GM21526 (cell line): ENCODE measurements at regions not wholly inside any gene's neighbourhood (a gene's known extent, or its start where the extent isn't known, plus 50 kb on each side); places are given as distances from the start of the nearest gene placed in this dataset.

Experiments used
- ATAC-seq: cut with Tn5 transposase; IDR thresholded peaks from one replicate; pipeline ENCODE4 v1.9.1; 2021; ENCODE audit warnings: moderate library complexity; ENCODE audit not compliant: unreplicated experiment, low FRiP score

DNA sequence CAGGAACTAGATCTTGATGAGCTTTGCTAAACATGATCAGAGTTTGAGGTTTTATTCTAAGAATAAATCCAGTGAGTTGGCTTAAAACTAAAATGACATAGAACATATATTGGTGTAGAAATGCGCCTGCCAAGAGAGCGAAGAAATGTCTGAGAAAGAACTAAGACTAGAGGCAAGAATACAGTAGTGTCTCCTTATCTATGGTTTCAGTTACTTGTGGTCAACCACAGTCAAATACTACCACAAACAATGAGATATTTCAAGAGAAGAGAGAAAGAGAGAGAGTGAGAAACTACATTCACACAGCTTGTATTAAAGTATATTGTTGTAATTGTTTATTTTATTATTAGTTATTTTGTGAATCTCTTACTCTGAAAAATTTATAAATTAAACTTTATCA is 254.4 kb upstream of the CDH10 start:
- no peak for ATAC-seq

DNA sequence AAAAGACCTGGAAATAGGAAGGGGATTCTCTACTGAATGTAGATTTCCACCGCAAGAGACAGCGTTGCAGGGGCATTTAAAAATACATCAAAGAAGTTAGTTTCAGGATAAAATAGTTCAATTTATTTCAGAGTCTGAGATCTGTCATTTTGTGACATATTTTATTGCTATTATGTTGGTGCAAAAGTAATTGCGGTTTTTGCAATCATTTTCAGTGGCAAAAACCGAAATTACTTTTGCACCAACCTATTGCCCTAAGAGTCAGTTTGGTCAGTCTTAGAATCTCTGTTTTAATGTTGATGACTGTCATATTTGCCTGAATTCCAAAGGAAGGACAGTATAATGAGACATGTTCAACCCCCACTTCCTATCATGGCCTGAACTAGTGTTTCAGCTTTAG is 219.5 kb upstream of the CDH10 start:
- ATAC-seq, result no peak

DNA sequence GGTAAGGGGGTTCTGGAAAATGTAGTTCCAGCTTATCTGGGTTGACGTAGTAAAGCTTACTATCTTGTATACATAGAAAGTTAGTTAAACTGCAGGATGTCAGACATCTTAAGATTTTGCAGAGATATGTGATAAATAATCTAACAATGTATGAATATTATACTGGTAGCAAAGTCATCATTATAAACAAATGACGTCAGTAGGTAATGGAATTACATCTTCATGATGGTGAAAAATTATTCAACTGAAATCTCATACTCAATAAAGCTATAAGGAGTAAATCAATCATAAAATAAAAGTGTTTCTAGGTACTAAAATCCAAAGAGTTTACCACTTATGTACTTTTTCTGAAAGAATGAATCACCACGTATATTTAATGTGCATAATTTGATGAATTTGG is 217.3 kb upstream of the CDH10 start:
- ATAC-seq, result no peak

DNA sequence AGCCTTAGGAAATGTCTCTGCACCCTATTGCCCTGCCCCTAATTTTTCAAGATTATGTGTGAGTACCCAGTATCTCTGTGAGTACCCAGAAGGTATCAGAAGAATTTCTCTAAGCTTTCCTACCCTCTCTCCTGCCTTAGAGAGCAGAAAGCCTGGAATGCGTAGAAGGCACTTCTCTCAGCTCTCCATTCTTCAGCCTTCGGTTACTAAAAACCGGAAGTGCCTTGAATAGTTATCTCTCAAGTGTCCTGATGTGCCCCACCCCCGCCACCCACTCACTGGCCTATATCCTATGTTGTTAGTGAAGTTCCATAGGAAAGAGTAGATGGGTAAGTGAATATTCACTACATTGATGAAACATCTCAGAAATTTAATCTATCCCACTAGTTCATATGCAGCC is 210.7 kb upstream of the CDH10 start:
- no peak for ATAC-seq

DNA sequence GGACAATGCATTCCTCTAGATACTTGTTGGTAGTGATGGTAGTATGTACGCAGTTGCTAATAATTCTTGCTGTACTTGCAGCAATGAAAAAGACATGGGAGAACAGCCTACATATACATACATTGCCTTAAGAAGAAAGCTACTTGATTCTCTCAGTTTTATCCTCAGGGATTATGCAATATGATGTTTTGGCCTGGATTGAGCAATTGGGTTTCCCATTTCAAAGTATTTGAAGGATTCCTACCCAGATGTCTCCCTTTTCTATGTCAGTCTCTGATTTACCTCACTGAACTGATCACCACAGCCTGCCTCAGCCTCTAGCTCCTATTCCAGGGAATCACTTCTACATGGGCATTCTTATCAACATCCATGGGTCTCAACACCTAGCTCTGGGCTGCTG is 210.1 kb upstream of the CDH10 start:
- ATAC-seq, result no peak

DNA sequence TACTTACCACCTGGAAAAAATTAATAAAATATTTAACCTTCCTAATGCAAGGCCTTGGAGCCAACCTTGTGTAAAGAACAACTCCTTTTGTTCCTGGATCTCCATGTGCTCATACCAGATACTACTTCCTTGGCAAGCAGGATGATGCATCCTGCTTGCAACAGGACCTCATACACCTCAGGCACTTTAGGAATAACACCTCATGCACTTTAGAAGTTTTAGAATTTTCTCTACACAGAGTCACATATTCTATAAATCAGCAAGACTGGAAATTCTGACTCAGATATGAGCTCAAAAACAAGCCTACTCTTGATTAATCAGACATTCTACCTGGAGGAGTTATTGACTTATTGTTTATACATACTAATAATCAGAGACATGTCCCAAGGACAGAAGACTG is 209.6 kb upstream of the CDH10 start:
- ATAC-seq, result no peak

DNA sequence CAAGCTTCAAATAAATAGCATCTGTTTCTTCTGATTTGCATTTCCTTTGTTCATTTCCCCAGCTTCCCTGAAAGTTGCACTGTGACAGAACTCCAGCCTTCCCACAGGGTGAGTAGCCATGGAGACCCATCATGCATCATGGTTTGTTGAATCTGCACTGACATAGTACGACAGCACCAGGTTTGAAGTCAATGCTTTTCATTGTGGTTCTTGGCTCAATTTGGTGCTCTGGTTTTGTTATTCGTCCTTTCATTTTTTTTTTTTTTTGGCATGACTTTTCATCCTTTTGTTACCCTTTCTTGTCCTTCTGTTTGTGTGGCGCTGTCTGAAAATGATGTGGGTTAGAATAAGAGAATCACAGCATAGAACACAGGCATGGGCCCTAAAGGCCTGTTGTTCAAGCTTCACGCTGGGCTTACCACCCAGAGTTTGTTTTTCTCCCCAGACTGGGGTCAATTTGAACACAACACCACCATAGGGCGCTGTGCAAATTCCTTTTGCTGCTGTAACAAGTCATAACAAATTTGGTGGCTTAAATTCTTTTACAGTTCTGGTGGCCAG is 206.2 kb upstream of the CDH10 start:
- ATAC-seq, result no peak

DNA sequence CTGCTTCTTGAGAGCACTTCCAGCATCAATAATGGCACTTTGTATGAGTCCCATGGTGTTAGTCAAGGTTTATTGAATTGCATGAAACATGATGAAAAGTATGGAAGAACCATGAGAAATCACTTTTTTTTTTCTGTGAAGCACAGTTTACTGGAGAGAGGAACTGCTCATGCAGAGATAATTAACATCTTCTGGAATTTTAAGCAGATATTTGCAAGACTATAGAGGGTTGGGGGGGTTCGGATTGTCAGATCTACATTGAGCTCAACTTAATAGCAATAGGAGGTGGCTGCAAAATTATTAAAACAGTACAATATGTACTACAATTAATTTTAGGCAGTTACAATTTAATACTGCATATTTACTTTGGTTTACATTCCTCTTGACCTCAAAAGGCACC is 204.4 kb upstream of the CDH10 start:
- ATAC-seq, result no peak

DNA sequence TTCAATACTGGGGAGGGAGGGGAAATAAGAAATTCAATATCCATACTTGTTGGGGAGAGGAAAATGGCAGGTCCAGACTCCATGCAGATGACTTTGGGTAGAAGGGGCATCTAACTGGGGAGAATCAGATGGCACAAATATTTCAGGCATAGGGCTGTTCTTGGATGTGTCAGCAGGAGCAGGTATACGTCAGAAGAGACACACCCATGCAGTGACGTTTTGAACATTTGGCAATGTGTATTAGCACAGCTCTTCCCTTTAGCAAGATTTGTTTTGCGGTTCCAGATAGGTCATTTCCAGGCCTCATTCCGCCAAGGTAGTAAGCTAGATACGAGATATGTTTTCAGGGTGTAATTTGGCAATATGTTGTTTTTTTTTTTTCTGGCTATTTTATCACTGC is 187.2 kb upstream of the CDH10 start:
- ATAC-seq, result no peak

DNA sequence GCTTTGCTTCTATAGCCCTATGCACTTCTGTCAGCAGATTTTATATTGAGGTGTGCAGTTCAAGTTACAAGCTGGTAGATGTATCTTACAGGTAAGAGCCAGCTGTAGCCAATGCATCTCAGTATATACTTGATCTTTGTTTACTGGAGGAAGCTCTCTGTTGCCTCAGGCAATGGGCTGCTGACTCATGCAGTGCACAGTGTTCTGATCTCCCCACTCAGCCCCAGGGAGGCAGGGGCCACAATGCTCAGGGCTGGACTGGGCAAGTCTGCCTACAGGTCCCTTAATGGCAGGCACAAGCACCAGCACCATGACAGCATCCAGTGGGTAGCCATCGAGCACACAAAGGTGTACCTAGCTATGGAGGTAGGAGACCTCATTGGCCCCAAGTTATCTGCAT is 178.8 kb upstream of the CDH10 start:
- no peak for ATAC-seq

DNA sequence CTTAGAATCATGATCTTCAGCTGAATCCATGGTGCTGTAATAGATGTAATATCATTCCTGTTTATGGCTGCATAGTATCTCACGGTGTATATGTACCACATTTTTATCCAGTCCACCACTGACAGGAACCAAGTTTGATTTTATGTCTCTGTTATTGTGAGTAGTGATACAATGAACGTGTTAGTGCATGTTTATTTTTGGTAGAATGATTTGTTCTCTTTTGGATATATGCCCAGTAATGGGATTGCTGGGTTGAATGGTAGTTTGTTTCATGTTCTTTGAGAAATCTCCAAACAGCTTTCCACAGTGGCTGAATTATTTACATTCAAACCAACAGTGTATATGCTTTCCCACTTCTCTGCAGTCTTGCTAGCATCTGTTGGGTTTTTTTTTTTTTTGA is 175.1 kb upstream of the CDH10 start:
- ATAC-seq, result no peak

DNA sequence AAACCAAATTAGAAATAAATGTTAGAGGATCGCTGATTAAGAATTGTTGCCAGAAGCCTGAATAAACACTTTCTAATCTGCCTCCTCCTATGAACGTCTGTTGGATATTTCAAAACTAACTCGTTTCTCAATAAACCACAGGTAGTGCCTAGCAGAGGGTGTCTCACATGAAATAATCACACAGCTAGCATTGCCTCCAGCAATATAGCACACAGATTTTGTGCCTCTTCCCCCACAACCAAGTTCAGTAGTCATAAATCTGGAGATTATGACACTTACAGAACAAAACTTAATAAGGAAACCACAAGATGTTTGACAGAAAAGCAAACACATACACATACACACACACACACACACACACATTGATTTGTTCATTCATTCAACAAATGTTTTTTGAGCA is 173.2 kb upstream of the CDH10 start:
- ATAC-seq, result no peak

DNA sequence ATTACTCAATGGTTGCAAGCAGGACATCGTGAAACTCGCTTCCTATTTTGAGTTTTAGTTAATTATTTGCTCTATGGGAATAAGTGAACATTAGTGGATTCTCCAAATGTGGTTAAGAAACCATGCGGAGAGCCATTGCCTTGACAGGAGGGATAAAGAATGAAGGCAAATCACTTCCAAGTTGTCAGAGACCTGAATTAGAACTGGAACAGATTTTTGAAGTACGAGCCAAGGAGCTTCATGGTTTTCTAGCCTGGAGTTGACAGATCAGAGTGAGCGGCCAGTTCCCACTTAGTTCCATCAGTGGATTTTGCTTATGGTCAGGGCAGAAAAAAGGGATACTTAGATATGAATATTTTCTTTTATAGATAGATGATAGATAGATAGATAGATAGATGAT is 171.4 kb upstream of the CDH10 start:
- no peak for ATAC-seq

DNA sequence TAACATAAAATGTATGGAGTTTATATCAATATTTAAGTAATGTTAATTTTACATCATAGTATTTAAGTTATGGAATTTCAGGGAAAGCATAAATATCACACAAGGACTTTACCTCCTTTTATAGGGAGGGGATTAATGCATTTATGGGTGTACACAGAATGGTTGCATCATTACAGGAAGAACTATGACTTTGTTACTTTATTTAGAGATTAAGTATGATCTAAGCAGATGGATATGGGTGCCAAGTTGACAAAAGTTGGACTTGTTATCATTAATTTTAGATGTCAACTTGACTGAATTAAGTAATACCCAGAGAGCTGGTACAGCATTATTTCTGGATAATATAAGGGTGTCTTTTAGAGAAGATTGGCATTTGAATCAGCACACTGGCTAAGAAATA is 160.5 kb upstream of the CDH10 start:
- no peak for ATAC-seq

DNA sequence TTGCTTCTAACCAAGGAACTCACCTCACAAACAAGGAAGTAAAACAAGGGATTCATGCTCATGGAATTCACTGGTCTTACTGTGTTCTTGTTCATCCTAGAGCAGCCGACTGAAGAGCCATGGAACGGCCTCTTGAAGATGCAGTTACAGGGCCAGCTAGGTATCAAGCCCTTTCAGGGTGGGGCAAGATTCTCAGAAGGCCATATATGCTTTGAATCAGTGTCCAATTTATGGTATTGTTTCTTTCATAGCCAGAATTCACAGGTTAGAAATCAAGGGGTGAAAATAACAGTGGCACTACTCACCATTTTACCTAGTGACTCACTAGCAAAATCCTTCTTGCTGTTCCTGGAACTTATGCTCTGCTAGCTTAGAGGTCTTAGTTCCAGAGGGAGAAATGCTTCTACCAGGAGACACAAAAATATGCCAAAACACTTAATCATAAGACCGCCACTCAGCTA is 159.5 kb upstream of the CDH10 start:
- no peak for ATAC-seq

DNA sequence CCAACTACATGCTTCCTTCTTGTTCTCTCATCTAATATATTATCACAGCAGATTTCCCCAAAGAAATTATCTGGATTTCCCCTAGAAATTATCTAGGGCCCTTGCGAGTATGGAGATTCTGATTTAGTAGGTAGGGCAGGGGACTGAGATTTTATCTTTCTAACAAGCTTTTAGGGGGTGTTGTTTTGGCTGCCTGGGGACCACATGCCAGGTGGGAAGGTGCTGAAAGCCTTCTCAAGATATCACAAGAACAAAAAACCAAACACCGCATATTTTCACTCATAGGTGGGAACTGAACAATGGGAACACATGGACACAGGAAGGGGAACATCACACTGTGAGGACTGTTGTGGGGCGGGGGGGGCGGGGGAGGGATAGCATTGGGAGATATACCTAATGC is 146.5 kb upstream of the CDH10 start:
- no peak for ATAC-seq

DNA sequence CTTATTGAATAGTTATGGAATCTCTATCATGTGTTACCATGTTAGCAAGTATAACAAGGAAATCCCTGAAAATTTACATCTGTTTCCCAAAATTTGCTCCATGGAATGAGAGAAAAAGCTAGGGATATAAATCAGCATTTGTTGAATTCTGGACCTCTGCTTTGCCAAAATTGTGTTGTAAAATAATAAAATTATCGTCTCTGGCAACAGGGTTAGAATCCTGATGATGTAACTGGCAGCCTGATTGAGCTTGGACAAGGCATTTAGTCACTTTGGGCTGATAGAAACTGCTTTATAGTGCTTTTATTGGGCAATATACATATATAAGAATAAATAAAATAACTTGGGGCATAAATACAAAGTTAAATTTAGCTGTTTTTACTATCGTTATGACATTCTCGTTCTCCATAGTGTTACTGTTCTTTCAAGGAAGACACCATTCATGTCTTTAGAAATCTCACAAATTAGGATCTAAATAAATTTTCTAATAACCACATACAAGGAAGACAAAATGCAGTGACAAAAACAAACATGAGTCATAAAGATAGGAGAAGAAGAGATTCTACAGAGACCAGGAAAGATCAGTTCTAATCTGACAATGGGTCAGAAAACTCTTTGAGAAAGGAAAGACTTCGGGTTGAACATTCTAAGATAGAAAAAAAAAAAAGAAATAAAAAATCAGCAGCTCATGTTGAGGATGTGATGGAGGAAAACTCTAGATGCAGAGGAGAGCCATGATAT is 145.0 kb upstream of the CDH10 start:
- no peak for ATAC-seq

DNA sequence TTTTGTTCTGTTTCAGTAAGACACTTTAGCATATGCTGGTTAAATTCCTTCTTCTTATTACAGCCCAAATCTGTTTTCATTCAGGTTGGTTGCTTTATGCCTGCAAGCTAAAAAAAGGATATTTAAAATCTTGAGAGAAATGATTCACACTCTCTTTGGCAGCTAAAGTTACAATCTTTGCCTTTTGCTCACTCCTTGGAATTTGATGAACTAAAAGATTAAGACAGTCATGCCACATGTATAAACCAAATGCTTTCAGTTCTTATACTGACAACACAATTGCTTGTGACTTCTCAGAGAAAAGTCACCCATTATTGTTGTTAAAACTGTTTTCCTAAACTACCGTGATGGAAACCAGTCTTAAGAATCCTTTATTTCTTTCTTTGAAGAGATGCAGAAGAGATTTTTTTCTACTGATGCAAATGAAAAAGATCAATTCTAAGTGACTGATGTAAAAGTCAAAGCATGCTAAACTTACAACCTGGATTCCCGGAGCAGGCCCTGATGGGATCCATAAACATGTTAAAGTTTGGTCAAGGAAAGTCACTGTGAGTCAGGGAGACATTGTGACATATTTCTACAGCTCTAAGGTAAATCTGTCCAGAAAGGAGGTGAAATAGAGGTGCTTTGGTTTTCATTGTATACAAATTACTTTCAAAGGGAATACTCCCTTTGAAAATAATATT is 144.2 kb upstream of the CDH10 start:
- ATAC-seq, result no peak

DNA sequence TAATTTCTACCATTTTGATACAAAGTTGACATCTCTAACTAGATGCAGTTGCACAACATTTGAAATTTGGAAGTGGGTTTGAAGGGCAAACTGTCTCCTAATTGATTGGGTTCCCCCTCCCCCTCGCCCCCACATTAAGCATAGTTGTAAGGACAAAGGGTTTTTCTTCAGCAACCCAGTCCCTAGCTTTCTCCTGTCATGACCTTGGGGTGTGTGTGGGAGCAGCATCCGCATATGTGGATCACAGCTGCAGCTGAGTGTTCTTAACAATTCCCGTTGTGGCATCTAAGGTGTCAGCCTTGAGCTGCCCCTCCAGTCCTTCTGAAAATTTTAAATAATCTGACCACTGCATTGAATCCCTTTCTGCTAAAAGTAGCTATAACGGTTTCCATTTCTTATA is 141.3 kb upstream of the CDH10 start:
- ATAC-seq, result no peak

DNA sequence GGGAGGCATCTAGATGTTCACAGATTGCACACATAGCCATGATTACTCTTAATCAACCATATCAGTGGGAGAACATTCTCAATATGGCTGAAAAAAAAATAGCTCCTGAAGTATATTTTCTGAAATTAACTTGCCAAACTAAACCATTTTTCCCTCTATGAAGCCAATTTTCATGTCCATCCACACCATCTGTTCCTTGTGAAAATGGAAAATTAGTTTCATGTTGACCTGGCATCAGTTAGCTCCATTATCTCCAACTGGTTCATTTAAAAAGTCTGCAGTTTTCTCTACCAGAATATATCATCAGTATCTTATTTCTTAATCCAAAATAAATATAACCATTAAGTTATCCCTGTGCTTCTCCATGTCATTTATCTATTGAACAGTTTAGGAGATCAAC is 138.8 kb upstream of the CDH10 start:
- ATAC-seq, result no peak

DNA sequence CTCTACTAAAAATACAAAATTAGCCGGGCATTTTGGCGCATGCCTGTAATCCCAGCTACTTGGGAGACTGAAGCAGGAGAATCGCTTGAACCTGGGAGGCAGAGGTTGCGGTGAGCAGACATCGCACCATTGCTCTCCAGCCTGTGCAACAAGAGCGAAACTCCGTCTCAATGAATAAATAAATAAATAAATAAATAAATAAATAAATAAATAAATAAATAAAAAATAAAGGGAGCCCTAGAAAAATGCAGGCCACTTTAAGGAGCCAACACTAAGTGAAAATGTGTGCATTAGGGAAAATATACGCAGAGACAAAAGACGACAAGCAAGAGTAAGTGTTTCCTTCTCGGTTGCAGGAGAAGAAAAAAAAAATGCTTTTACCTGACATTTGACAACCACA is 132.6 kb upstream of the CDH10 start:
- no peak for ATAC-seq

DNA sequence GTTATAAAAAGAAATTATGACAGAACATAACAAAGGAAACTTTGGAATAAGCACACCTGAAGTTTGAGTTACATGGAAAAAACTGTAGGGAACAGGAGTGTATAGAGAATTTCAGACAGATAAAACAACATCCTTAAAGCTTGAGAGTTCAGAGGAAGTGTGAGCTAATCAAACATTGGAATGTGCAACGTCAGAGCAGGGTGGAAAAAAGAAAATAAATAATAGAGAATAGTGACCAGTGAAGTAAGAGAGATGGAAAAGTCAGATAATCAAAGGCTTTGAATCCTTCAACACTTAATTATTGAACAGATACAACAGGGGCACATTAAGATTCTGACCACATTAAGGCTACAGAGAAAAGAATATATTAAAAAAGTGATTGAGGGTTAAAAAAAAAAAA is 128.5 kb upstream of the CDH10 start:
- no peak for ATAC-seq
